Gastrocnemius medialis (tissue), 4 donors: ENCODE measurements at regions not wholly inside any gene's neighbourhood (a gene's known extent, or its start where the extent isn't known, plus 50 kb on each side); places are given as distances from the start of the nearest gene placed in this dataset.

ENCODE experiments used
- ATAC-seq, 2 donors: fragments of 150-250 bp; one replicate each; pipeline ENCODE4 v1.9.1; 2016
- DNase-seq, 2 donors: peaks; one replicate each; pipeline ENCODE4 v3.0.0-alpha.2; 2019
- H3K27ac ChIP-seq, 4 donors: fragments of 200-600 bp; sonication (generic); 1 replicate in 1 of 4; 2 replicates in 3 of 4; pipeline ENCODE4 v1.5.1; 2016 to 2018; ENCODE audit warnings: mild to moderate bottlenecking in 2 of 4, moderate library complexity in 1 of 4
- H3K27me3 ChIP-seq, 3 donors: fragments of 200-600 bp; sonication (generic) in 2 of 3; 1 replicate in 1 of 3; 2 replicates in 2 of 3; pipeline versions ENCODE4 v1.5.1 to v1.6.0; 2016 to 2019; ENCODE audit warnings: mild to moderate bottlenecking in 1 of 3, moderate library complexity in 1 of 3
- H3K36me3 ChIP-seq, 2 donors: fragments of 200-600 bp; sonication (generic) in 1 of 2; one replicate each; pipeline ENCODE4 v1.5.1; 2017 to 2018
- H3K4me1 ChIP-seq, 2 donors: fragments of 200-600 bp; sonication (generic) in 1 of 2; one replicate each; pipeline ENCODE4 v1.5.1; 2016 to 2017; ENCODE audit warnings: mild to moderate bottlenecking in 2 of 2
- H3K4me3 ChIP-seq, 4 donors: fragments of 200-600 bp; sonication (generic) in 3 of 4; 1 replicate in 1 of 4; 2 replicates in 3 of 4; pipeline ENCODE4 v1.5.1; 2016 to 2019; ENCODE audit warnings: mild to moderate bottlenecking in 2 of 4
- H3K9me3 ChIP-seq, 3 donors: fragments of 200-600 bp; sonication (generic) in 2 of 3; 1 replicate in 1 of 3; 2 replicates in 2 of 3; pipeline ENCODE4 v1.5.1; 2016 to 2019
- CTCF ChIP-seq, 5 experiments: fragments of 450-650 bp in 3 of 5; fragments of 200-600 bp in 2 of 5; sonication (generic) in 2 of 5; IDR thresholded peaks in 4 of 5; conservative IDR thresholded peaks in 1 of 5; 1 replicate in 4 of 5; 2 replicates in 1 of 5; pipeline ENCODE4 v1.5.1; 2016 to 2019; ENCODE audit warnings: antibody characterized with exemption in 5 of 5, mild to moderate bottlenecking in 3 of 5, moderate library complexity in 3 of 5
- POLR2A ChIP-seq, 2 donors: fragments of 450-650 bp; IDR thresholded peaks; one replicate each; pipeline ENCODE4 v1.6.1; 2017; ENCODE audit warnings: antibody characterized with exemption in 2 of 2, mild to moderate bottlenecking in 2 of 2, moderate library complexity in 2 of 2
- in situ Hi-C, 4 donors: fragments of 200-750 bp; cut with MboI; loops; one replicate each; pipeline versions ENCODE4 v1.15.0 to v1.8.0; 2017; ENCODE audit warnings: low sequenced_read_pairs in 4 of 4
- intact Hi-C: fragments of 100-400 bp; cut with DNase I; formaldehyde crosslinking; loops from one replicate; pipeline ENCODE4 v1.15.1; 2023; ENCODE audit warnings: low total_unique reads

GRCh38 chr12:118494776-118495175 lies 118.4 kb downstream of the SUDS3 start:
- H3K27me3 ChIP-seq: no peaks in the 10 kb centered on the region
- H3K9me3 ChIP-seq: no peaks in the 10 kb centered on the region
- no peak overlapping the region for H3K27ac ChIP-seq
- no peaks in the 10 kb centered on the region for H3K36me3 ChIP-seq
- no peak overlapping the region for H3K4me3 ChIP-seq
- intact Hi-C loops (loop anchor here (5.0 kb wide), 1 partner anchor 128 kb away; no protein-coding TSS in a partner anchor), in situ Hi-C loops (no loop called here)
- DNase-seq: no peak
- TF ChIP-seq CTCF (IDR thresholded peaks at IDR 0.05 in 4 of 5, conservative IDR thresholded peaks at IDR 0.05 in 1 of 5) (no peak), POLR2A (IDR thresholded peaks at IDR 0.05) (no peak)
- ATAC-seq: no peak
- H3K4me1 ChIP-seq: peaks cover 6 to 9% of the 10 kb centered on the region in 2 donors

- H3K36me3 ChIP-seq: no peaks in the 10 kb centered on the region
- ATAC-seq: no peak
- TF ChIP-seq CTCF (IDR thresholded peaks at IDR 0.05 in 4 of 5, conservative IDR thresholded peaks at IDR 0.05 in 1 of 5) (no peak), POLR2A (IDR thresholded peaks at IDR 0.05) (no peak)
- H3K4me3 ChIP-seq: no peak overlapping the region
- no peaks in the 10 kb centered on the region for H3K9me3 ChIP-seq
- no peak overlapping the region for H3K27ac ChIP-seq
- intact Hi-C loops: no loop called here
- no peak for DNase-seq
- in situ Hi-C loops: no loop called here
- no peaks in the 10 kb centered on the region for H3K27me3 ChIP-seq
- peaks cover 6 to 9% of the 10 kb centered on the region in 2 donors for H3K4me1 ChIP-seq
Measured at GRCh38 chr12:118495296-118495695, 118.9 kb downstream of the SUDS3 start.

GRCh38 chr12:118498171-118498570 lies 121.8 kb downstream of the SUDS3 start:
- H3K27ac ChIP-seq: no peak overlapping the region
- H3K9me3 ChIP-seq: no peaks in the 10 kb centered on the region
- ATAC-seq: no peak
- H3K4me1 ChIP-seq: peaks cover 7 to 9% of the 10 kb centered on the region in 2 donors
- DNase-seq: no peak
- H3K36me3 ChIP-seq: no peaks in the 10 kb centered on the region
- no peak overlapping the region for H3K4me3 ChIP-seq
- H3K27me3 ChIP-seq: no peaks in the 10 kb centered on the region
- intact Hi-C loops (no loop called here), in situ Hi-C loops (no loop called here)
- TF ChIP-seq CTCF (IDR thresholded peaks at IDR 0.05 in 4 of 5, conservative IDR thresholded peaks at IDR 0.05 in 1 of 5) (no peak), POLR2A (IDR thresholded peaks at IDR 0.05) (no peak)

- in situ Hi-C loops: no loop called here
- no peaks in the 10 kb centered on the region for H3K36me3 ChIP-seq
- H3K4me3 ChIP-seq: no peak overlapping the region
- H3K4me1 ChIP-seq: peaks cover 0 to 3% of the 10 kb centered on the region in 2 donors
- intact Hi-C loops: no loop called here
- H3K9me3 ChIP-seq: no peaks in the 10 kb centered on the region
- H3K27me3 ChIP-seq: no peaks in the 10 kb centered on the region
- no peak overlapping the region for H3K27ac ChIP-seq
- TF ChIP-seq CTCF (IDR thresholded peaks at IDR 0.05 in 4 of 5, conservative IDR thresholded peaks at IDR 0.05 in 1 of 5) (no peak), POLR2A (IDR thresholded peaks at IDR 0.05) (no peak)
- no peak for DNase-seq
- ATAC-seq: no peak
Measured at GRCh38 chr12:118500299-118500698, 123.9 kb downstream of the SUDS3 start.

- TF ChIP-seq POLR2A (IDR thresholded peaks at IDR 0.05) (no peak), CTCF (IDR thresholded peaks at IDR 0.05 in 4 of 5, conservative IDR thresholded peaks at IDR 0.05 in 1 of 5) (no peak)
- Histone ChIP-seq H3K4me1 (peaks cover 0 to 3% of the 10 kb centered on the region in 2 donors), H3K27ac (no peak overlapping the region), H3K9me3 (no peaks in the 10 kb centered on the region), H3K4me3 (no peak overlapping the region), H3K36me3 (no peaks in the 10 kb centered on the region), H3K27me3 (no peaks in the 10 kb centered on the region)
- DNase-seq (no peak), ATAC-seq (no peak)
- intact Hi-C loops (no loop called here), in situ Hi-C loops (no loop called here)
Measured at GRCh38 chr12:118501489-118501888, 125.1 kb downstream of the SUDS3 start.
